RWPE1 (cell line): ENCODE measurements at regions not wholly inside any gene's neighbourhood (a gene's known extent, or its start where the extent isn't known, plus 50 kb on each side); places are given as distances from the start of the nearest gene placed in this dataset.
"Not testable (repeated sequence)": the region's sequence is repeated elsewhere in the genome, so short reads cannot be mapped to it uniquely, and the experiment has no call there.

Experiments
- CTCF ChIA-PET: fragments of 350-600 bp; sonication (Branson Sonifier 250); formaldehyde crosslinking; extraction: SDS; loops from one replicate; lab custom pipeline; 2021; lab: Yijun Ruan, JAX
- POLR2A ChIA-PET: fragments of 400-600 bp; formaldehyde crosslinking; extraction: SDS; loops from one replicate; lab custom pipeline; 2020; ENCODE audit warnings: antibody characterized with exemption; ENCODE audit not compliant: low non-redundant PET; lab: Yijun Ruan, JAX
- DNase-seq: peaks from one replicate; pipeline ENCODE4 v3.0.0; 2012; ENCODE audit warnings: low spot score
- H3K27ac ChIP-seq: fragments of 450-650 bp; 2 replicates; pipeline ENCODE4 v1.5.1; 2017
- CTCF ChIP-seq: fragments of 450-650 bp; conservative IDR thresholded peaks from 2 replicates; pipeline ENCODE4 v1.5.1; 2017; ENCODE audit warnings: low read depth, mild to moderate bottlenecking

- ChIA-PET POLR2A (no interaction called here), CTCF (no interaction called here)
- no peak for DNase-seq
- TF ChIP-seq CTCF, result no peak
- no peak overlapping the region for H3K27ac ChIP-seq
Observed at GRCh38 chr1:187985145-187985896, 1156.6 kb downstream of the PLA2G4A start.

- ChIA-PET CTCF (no interaction called here), POLR2A (no interaction called here)
- no peak for DNase-seq
- H3K27ac ChIP-seq, result no peak overlapping the region
- no peak for TF ChIP-seq CTCF
Observed at GRCh38 chr1:187985897-187986654, 1157.3 kb downstream of the PLA2G4A start.

GRCh38 chr1:187987236-187987776 is 1158.6 kb downstream of the PLA2G4A start:
- no peak for TF ChIP-seq CTCF
- no peak overlapping the region for H3K27ac ChIP-seq
- DNase-seq, result no peak
- ChIA-PET CTCF (no interaction called here), POLR2A (no interaction called here)

GRCh38 chr1:187991944-187992343 is 1163.2 kb downstream of the PLA2G4A start:
- ChIA-PET CTCF (interaction anchor here (0.6 kb wide), 1 partner anchor 891 kb away, joined by 3 read pairs; no protein-coding TSS in a partner anchor), POLR2A (no interaction called here)
- no peak for TF ChIP-seq CTCF
- DNase-seq, result no peak
- H3K27ac ChIP-seq, result no peak overlapping the region

- no peak overlapping the region for H3K27ac ChIP-seq
- DNase-seq, result no peak
- POLR2A ChIA-PET, result no interaction called here
- CTCF ChIA-PET, result no interaction called here
- TF ChIP-seq CTCF, result no peak
Observed at GRCh38 chr1:187996780-187997179, 1168.0 kb downstream of the PLA2G4A start.

GRCh38 chr1:187999973-188000372 is 1171.2 kb downstream of the PLA2G4A start:
- peak; percentile 10 for DNase-seq
- TF ChIP-seq CTCF, result no peak
- ChIA-PET CTCF (interaction anchor here (1.0 kb wide), 1 partner anchor 582 kb away, joined by 3 read pairs; no protein-coding TSS in a partner anchor), POLR2A (no interaction called here)
- no peak overlapping the region for H3K27ac ChIP-seq

GRCh38 chr1:188003687-188004086 is 1174.9 kb downstream of the PLA2G4A start:
- DNase-seq, POLR2A ChIA-PET, H3K27ac ChIP-seq, CTCF ChIA-PET: not testable (repeated sequence)
